Activated CD4-positive, alpha-beta T cell treated with anti-CD3 and anti-CD28 coated beads, Interleukin-2, amount 50 U/mL, for 16 hours (primary cell): ENCODE measurements at regions not wholly inside any gene's neighbourhood (a gene's known extent, or its start where the extent isn't known, plus 50 kb on each side); places are given as distances from the start of the nearest gene placed in this dataset.
"Not testable (repeated sequence)": the region's sequence is repeated elsewhere in the genome, so short reads cannot be mapped to it uniquely, and the experiment has no call there.

Experiments
- DNase-seq: peaks from one replicate; pipeline ENCODE4 v3.0.0-alpha.2; 2020

DNA sequence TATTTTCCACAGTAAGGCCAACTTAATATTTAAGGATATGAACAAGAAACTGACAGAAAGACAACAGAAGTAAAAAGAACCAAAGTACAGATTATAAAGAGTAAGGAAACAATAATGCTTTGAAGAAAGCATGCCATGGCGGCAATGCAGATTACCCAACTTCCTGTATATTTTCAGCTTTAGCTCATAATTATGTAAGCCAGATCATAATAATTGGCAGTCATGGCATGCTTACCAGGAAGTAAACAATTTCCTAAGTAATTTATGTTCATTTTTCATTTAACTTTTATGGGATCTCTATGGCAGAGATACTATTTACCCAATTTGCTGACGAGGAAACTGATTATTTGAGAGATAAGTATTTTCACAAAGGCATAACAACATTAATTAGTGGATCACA lies 988.7 kb downstream of the HACE1 start:
- no peak for DNase-seq

DNA sequence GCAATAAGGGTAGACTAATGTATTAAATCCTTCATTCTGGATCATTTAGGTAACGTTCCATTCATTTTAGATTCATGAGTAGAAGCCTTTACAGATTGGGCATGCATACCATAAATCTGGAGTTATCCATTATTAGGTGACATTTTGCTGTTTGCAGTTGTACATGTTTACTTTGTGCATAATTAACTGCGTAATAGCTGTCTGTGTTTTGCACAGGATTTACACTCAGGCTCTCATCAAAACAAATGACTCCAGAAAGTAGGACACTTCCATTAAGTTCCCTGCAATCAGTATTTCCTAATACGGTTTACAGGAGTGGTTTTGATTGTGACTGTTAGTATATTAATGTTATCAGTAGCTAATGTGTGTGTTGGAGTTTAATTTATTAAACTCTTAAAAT lies 997.4 kb downstream of the HACE1 start:
- no peak for DNase-seq

GRCh38 chr6:103858003-103858402 lies 1001.7 kb downstream of the HACE1 start:
- DNase-seq = no peak

- no peak for DNase-seq
These were observed 1004.0 kb downstream of the HACE1 start for GRCh38 chr6:103855750-103856149.

GRCh38 chr6:103854059-103854458 lies 1005.7 kb downstream of the HACE1 start:
- DNase-seq = no peak

DNA sequence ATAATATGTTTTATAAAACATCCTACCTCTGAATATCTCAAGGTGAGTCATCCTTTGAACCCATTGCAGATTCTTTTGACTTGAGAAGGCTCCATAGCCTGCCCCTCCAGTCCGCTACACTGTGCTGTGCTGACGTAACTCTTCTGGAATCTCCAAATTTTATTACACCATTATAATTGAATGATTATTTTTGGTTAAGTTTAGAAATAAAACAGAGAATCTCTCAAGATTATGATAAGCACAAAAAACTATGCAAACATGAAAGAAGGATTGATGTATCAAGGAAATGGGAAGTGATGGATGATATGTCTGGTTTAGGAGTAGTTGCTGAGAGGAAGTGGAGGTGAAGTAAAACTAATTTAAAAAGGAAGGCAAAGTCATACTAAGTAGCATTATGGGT lies 1021.3 kb downstream of the HACE1 start:
- no peak for DNase-seq

DNA sequence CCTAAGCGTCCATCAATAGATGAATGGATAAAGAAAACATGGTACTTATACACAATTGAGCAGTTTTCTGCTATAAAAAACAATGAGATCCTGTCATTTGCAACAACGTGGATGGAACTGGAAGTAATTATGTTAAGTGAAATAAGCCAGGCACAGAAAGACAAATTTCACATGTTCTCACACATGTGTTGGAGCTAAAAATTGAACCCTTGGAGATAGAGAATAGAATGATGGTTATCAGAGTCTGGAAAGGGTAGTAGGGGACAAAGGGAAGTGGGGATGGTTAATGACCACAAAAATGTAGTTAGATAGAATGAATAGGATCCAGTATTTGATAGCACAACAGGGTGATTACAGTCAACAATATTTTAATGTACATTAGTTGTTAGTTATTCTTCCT lies 1033.5 kb downstream of the HACE1 start:
- no peak for DNase-seq

DNA sequence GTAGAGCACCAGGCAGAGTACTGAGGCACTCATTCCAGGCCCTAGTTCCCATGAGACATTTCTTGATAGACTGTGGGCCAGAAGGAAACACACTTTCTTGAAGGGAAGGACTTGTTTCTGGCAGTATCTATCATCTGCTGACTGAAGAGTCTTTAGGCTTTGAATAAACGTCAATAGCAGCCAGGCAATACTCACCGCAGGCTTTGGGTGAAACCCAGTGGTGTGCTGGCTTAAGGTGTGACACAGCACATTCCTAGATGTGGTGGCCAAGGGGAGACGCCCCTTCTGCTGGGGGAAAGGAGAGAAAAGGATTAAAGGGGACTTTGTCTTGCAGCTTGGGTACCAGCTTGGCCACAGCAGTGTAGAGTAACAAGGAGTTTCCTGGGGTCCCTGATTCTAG lies 1039.6 kb downstream of the HACE1 start:
- no peak for DNase-seq

DNA sequence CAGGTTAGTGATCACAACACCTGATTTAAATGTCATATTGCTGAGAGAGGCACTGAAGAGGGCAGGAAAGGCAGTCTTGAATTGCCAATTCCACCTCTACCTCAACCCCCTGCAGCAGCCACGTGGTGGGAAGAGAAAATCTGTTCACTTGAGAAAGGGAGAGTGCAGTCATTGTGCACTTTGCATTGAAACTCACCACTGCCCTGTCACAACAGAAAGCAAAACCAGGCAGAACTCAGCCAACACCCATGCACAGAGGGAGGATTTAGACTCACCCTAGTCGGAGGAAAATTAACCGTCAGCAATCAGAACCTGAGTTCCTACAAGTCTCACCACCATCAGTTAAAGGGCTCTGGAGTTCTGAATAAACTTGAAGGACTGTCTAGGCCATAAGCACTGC lies 1040.2 kb downstream of the HACE1 start:
- no peak for DNase-seq

GRCh38 chr6:103812970-103813369 lies 1046.7 kb downstream of the HACE1 start:
- no peak for DNase-seq

DNA sequence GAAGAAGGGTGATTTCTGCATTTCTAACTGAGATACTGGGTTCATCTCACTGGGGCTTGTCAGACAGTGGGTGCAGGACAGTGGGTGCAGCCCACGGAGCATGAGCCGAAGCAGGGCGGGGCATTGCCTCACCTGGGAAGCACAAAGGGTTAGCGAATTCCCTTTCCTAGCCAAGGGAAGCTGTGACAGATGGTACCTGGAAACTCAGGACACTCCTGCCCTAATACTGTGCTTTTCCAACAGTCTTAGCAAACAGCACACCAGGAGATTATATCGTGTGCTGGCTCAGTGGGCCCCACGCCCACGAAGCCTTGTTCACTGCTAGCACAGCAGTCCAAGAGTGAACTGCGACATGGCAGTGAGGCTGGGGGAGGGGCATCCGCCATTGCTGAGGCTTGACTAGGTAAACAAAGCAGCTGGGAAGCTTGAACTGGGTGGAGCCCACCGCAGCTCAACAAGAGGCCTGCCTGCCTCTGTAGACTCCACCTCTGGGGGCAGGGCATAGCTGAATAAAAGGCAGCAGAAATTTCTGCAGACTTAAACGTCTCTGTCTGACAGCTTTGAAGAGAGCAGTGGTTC lies 1057.7 kb downstream of the HACE1 start:
- DNase-seq = not testable (repeated sequence)

DNA sequence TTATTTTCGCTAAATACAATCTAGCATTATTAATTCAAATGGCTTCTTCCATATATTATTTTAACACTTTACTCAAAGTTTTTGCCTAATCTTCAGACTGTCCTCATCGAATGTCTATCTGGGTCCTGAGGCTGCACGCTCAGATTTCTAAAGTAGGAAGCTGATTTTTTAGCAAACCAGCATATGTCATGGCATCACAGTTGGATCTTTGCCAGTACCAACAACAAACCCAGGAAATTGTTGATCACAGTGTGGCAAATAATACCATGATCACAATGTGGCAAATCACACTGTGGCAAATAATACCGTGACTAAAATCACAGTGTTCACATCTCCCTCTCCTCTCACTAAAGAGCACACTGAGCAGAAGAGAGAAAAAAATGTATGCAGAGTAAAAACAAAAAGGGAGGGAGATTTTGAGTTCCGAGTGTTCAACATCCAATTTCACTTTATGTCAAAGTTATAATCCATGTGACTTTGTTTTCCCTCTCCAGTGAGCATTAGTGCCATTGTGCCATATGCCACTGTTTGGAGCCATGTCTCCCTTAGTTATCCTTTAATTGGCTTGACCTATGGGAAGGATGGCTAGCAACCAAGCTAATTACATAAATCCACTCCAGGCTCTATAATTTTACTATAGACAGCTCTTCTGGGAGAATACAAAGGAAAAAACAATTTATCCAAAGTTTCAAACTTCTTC lies 1059.6 kb downstream of the HACE1 start:
- DNase-seq = no peak

DNA sequence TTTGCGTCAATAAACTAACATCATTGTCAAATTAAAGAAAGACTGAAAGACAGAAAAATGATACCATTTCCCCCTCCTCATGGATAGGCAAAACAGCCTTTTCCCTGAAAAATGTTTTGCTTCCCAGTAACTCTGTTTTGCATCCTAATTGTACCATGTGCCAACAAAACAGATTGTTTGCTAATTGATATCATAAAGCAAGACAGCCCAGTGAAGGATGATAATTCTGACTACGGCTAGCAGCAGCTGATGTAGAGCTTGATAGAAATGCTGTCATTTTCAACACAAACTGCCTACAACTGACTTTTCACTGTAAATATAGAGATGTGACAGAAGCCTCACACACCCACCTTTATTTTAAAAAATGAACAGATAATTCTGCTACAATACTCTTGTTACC lies 1061.6 kb downstream of the HACE1 start:
- DNase-seq = no peak

- DNase-seq = no peak
These were observed 1062.0 kb downstream of the HACE1 start for GRCh38 chr6:103797738-103798137.

DNA sequence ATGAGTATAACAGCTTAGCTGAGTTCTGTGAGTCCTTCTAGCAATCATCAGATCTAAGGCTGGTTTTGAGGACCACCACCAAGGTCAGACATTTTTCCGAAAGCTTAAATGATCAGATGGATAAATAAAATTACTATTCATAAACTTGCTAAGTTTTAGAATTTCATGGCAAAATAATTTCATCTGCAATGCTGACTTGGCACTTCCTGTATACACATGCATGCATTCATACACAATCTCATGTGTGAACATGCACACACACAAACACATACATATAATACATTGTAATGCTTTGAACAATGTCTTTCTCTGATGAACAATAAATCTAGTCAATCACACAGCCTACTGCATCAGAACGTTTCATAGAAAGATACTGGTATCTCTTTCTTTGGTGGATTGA lies 1068.3 kb downstream of the HACE1 start:
- DNase-seq = no peak

- DNase-seq = no peak
These were observed 1075.6 kb downstream of the HACE1 start for GRCh38 chr6:103784117-103784516.

DNA sequence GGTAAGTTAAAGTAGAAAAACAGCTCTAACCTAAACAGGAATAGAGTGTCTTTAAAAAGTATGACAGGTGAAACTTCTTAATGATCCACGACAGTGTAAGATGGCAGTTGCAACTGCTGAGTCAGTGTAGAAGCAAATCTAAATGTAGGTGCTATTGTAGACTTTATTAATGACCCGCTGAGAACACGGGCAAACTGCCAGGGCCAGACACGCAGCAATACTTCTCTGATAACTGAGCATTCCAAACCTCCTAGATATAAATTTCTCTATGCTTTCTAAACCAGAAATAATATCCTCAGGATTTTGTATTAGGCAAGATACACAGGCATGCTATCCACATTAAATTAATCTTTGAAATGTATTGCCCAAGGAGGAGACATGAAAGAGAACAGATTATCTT lies 1076.4 kb downstream of the HACE1 start:
- DNase-seq = no peak

- no peak for DNase-seq
These were observed 1090.3 kb downstream of the HACE1 start for GRCh38 chr6:103769431-103769830.

- no peak for DNase-seq
These were observed 1109.1 kb downstream of the HACE1 start for GRCh38 chr6:103750603-103751002.

DNA sequence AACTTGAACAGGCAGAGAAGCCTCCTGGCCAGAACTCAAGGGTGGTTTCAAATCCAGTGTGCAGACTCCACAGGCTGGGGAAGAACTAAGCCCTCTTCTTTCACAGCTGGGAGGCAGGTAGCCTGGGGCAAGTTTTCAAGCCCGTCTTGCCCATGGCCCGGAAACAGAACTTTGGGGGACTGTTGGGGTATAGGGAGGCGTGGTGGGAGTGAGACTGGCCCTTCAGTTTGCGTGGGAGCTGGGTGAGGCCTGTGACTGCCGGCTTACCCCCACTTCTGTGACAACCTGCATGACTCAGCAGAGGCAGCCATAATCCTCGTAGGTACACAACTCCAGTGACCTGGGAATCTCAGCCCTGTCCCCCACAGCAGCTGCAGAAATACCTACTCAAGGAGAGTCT lies 1125.7 kb downstream of the HACE1 start:
- DNase-seq = no peak

DNA sequence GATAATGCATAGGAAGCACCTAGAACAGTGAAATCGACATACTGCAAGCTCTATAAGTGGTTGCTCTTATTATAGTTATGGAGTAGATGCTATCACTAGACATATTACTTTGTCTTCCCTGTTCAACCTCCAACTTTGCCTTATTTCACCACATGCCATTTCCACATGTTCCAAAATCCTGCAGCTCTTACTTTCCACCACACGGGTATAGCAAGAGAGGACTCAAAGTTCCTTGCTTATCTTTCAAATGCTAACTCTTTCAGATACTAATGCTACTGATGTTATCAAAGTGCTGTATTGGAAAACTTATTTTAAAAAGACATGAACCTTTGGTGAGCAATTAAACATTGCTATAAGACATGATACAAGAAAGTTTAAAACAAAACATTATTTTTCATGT lies 1130.1 kb downstream of the HACE1 start:
- no peak for DNase-seq

DNA sequence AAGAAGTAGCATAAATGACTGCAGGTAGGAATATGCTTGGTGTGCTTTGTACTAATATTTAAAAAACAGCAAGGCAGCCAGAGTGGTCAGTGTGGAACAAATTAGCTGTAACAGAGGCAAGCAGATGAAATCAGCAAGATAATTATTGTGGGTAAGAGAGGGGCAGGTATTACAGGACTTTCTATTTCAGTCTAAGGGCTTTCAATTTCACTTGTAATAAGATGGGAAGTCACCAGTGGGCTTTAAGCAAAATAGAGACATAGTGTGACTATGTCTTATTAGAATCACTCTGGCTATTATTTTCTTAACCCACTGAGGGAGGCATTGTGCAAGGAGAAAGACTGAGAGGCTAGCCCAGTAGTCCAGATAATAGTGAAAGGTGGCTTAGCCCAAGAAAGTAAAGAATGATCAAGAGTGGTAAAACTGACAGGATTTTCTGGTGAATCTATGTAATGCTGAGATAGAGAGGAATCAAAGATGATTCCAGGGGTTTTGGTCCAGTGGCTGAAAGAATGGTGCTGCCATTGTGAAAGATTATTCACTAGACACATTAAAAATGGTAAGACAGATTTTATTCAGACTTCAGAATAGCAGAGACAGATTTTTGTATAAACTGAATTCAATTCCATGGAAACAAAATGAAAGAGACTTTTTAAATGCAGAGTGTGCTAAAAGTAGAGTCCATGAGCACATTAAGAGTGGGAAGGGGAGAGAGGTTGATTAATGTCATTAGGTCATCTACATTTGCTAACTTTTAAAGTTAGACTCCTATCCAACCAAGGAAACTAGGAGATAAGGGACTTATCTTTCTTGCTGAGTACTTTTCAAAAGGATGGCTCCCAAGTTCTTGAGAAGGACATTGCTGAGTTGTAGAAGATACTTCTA lies 1136.0 kb downstream of the HACE1 start:
- no peak for DNase-seq

GRCh38 chr6:103722683-103723082 lies 1137.0 kb downstream of the HACE1 start:
- no peak for DNase-seq

GRCh38 chr6:103721923-103722322 lies 1137.8 kb downstream of the HACE1 start:
- no peak for DNase-seq
